OCI-LY7 (cell line): ENCODE measurements at regions not wholly inside any gene's neighbourhood (a gene's known extent, or its start where the extent isn't known, plus 50 kb on each side); places are given as distances from the start of the nearest gene placed in this dataset.

Experiments
- CTCF ChIP-seq: fragments of 200-600 bp; sonication (generic); conservative IDR thresholded peaks from 2 replicates; pipeline ENCODE4 v1.5.1; 2014; ENCODE audit warnings: mild to moderate bottlenecking, antibody characterized with exemption, low read length, moderate library complexity, mixed read lengths
- EZH2phosphoT487 ChIP-seq: fragments of 200-600 bp; sonication (generic); IDR thresholded peaks from 2 replicates; pipeline ENCODE4 v1.6.1; 2018; ENCODE audit warnings: low read depth, borderline replicate concordance, mild to moderate bottlenecking, mixed run types, antibody characterized with exemption, low read length, moderate library complexity, mixed read lengths

GRCh38 chr14:25140411-25140810, 90.5 kb upstream of the STXBP6 start:
- TF ChIP-seq CTCF, result no peak
- TF ChIP-seq EZH2phosphoT487, result no peak
